Testis (tissue), 2 donors: ENCODE measurements at regions not wholly inside any gene's neighbourhood (a gene's known extent, or its start where the extent isn't known, plus 50 kb on each side); places are given as distances from the start of the nearest gene placed in this dataset.

Source experiments
- CTCF ChIP-seq, 3 experiments: fragments of 450-650 bp in 2 of 3; fragments of 200-600 bp in 1 of 3; sonication (generic) in 1 of 3; IDR thresholded peaks; one replicate each; pipeline ENCODE4 v1.5.1; 2016 to 2019; ENCODE audit warnings: antibody characterized with exemption in 3 of 3, mild to moderate bottlenecking in 2 of 3, moderate library complexity in 1 of 3
- POLR2A ChIP-seq: fragments of 450-650 bp; IDR thresholded peaks from one replicate; pipeline ENCODE4 v1.6.1; 2017; ENCODE audit warnings: antibody characterized with exemption, mild to moderate bottlenecking, moderate library complexity

DNA sequence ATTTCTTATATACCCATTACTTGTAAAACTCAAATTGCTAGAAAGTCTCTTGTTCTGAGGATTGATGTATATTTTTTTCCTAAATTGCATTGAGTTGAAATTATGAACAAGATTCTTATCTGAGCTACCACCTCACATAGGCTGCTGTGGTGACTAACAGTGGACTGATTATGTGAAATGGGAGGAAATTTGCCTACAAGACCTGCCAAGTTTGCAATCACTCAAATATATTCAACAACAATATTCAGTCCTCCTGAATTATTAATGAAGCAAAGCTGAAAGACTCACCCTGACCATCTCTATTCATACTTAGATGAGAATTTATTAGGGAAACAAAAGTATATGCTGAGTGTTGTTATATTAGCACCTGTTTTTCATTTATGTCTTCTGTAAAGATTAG, 412.6 kb upstream of the SEMA6D start:
- TF ChIP-seq CTCF (IDR thresholded peaks at IDR 0.05) (no peak), POLR2A (no peak)
